ENCODE measurements at regions not wholly inside any gene's neighbourhood (a gene's known extent, or its start where the extent isn't known, plus 50 kb on each side); places are given as distances from the start of the nearest gene placed in this dataset.

GRCh38 chr6:20313051-20313450, 88.6 kb upstream of the E2F3 start:
- DNase-seq (ENCODE audit: low read depth), result no peak

- no peak for DNase-seq (ENCODE audit: low read depth)
Observed at GRCh38 chr6:20313960-20314530, 87.6 kb upstream of the E2F3 start.

GRCh38 chr6:20314866-20315845, 86.5 kb upstream of the E2F3 start:
- no peak for DNase-seq (ENCODE audit: low read depth)

- DNase-seq (ENCODE audit: low read depth), result no peak
Observed at GRCh38 chr6:20317430-20317829, 84.2 kb upstream of the E2F3 start.

- no peak for DNase-seq (ENCODE audit: low read depth)
Observed at GRCh38 chr6:20318851-20319387, 82.8 kb upstream of the E2F3 start.

GRCh38 chr6:20319520-20320357, 81.9 kb upstream of the E2F3 start:
- DNase-seq (ENCODE audit: low read depth), result peak; percentile 16

- no peak for DNase-seq (ENCODE audit: low read depth)
Observed at GRCh38 chr6:20325641-20326421, 75.8 kb upstream of the E2F3 start.

- DNase-seq (ENCODE audit: low read depth), result no peak
Observed at GRCh38 chr6:20326422-20326728, 75.3 kb upstream of the E2F3 start.

GRCh38 chr6:20327141-20327540, 74.5 kb upstream of the E2F3 start:
- no peak for DNase-seq (ENCODE audit: low read depth)

- no peak for DNase-seq (ENCODE audit: low read depth)
Observed at GRCh38 chr6:20328266-20328923, 73.3 kb upstream of the E2F3 start.

GRCh38 chr6:20328924-20329300, 72.8 kb upstream of the E2F3 start:
- DNase-seq (ENCODE audit: low read depth), result no peak

- no peak for DNase-seq (ENCODE audit: low read depth)
Observed at GRCh38 chr6:20331042-20331441, 70.6 kb upstream of the E2F3 start.

- DNase-seq (ENCODE audit: low read depth), result no peak
Observed at GRCh38 chr6:20331625-20332024, 70.1 kb upstream of the E2F3 start.

- DNase-seq (ENCODE audit: low read depth), result no peak
Observed at GRCh38 chr6:20332441-20333006, 69.2 kb upstream of the E2F3 start.

- DNase-seq (ENCODE audit: low read depth), result no peak
Observed at GRCh38 chr6:20333721-20334269, 67.9 kb upstream of the E2F3 start.

- no peak for DNase-seq (ENCODE audit: low read depth)
Observed at GRCh38 chr6:20334334-20334733, 67.3 kb upstream of the E2F3 start.

GRCh38 chr6:20334962-20335361, 66.7 kb upstream of the E2F3 start:
- DNase-seq (ENCODE audit: low read depth), result no peak

GRCh38 chr6:20335872-20336271, 65.8 kb upstream of the E2F3 start:
- DNase-seq (ENCODE audit: low read depth), result no peak

GRCh38 chr6:20338156-20338555, 63.5 kb upstream of the E2F3 start:
- DNase-seq (ENCODE audit: low read depth), result no peak

All from forelimb muscle (tissue), 1 donor.